ENCODE measurements at regions not wholly inside any gene's neighbourhood (a gene's known extent, or its start where the extent isn't known, plus 50 kb on each side); places are given as distances from the start of the nearest gene placed in this dataset.
"Not testable (repeated sequence)": the region's sequence is repeated elsewhere in the genome, so short reads cannot be mapped to it uniquely, and the experiment has no call there.

DNA sequence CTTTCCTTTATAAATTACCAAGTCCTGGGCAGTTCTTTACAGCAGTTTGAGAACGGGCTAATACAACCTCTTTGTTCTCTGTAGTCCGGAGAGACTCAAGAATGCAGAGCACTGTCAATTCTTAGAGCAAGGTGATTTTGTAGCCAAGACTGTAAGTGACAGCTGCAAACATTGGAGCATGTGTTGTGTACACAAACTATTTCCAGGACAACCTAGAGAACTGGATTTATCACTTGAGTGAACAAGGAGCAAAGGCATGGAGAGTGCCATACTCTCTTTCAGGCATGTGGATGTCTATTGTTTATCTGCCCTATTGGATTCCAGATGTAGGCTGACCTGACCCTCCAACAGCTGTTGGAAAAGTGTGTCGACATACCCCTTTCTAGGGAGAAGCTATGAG lies 153.9 kb downstream of the SPANXN3 start:
- TF ChIP-seq, protein P1, sequence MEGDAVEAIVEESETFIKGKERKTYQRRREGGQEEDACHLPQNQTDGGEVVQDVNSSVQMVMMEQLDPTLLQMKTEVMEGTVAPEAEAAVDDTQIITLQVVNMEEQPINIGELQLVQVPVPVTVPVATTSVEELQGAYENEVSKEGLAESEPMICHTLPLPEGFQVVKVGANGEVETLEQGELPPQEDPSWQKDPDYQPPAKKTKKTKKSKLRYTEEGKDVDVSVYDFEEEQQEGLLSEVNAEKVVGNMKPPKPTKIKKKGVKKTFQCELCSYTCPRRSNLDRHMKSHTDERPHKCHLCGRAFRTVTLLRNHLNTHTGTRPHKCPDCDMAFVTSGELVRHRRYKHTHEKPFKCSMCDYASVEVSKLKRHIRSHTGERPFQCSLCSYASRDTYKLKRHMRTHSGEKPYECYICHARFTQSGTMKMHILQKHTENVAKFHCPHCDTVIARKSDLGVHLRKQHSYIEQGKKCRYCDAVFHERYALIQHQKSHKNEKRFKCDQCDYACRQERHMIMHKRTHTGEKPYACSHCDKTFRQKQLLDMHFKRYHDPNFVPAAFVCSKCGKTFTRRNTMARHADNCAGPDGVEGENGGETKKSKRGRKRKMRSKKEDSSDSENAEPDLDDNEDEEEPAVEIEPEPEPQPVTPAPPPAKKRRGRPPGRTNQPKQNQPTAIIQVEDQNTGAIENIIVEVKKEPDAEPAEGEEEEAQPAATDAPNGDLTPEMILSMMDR (IDR thresholded peaks at IDR 0.05; ENCODE audit: borderline replicate concordance, control extremely low read depth, extremely low read depth, insufficient read depth, missing control alignments) = no peak
- in situ Hi-C loops (cut with MboI; ENCODE audit: low sequenced_read_pairs, unreplicated experiment) = no loop called here
- DNase-seq (ENCODE audit: low spot score) = no peak

DNA sequence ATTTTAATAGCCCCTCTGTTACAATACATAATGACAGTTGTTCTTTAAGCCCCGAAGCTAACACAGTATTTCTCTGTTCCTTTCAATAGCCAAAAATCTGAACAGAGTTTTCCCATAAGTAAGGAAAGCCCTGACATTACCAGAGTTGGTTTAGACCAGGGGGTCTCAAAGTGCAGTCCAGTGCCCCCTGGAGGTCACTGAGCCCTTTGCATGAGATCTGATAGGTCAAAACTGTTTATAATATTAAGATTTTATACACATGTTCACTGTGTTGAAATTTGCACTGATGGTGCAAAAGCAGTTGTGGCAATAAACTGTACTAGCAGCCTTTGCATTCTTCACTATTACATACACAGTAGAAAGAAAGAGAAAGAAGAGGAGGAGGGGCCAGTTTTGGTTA lies 177.1 kb downstream of the SPANXN3 start:
- TF ChIP-seq, protein P1 (IDR thresholded peaks at IDR 0.05; ENCODE audit: borderline replicate concordance, control extremely low read depth, extremely low read depth, insufficient read depth, missing control alignments) = no peak
- in situ Hi-C loops (cut with MboI; ENCODE audit: low sequenced_read_pairs, unreplicated experiment) = no loop called here
- no peak for DNase-seq (ENCODE audit: low spot score)

DNA sequence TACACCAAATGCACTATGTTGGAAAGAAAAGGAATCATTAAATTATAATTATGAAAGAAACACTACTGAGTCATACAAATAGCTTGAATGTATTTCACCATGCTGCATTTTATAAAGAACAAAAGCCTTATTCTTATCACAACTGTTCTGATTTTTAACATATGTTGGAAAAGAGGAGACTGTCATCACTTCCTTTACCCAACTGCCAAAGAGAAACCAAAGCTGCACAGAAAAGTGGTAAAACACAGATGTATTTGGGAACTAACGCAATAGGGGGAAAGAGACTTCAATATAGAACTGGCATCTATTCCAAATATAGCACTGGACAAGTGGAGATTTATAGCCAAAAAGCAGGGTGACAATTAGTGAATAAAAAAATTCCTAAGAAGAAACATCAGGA lies 181.0 kb downstream of the SPANXN3 start:
- TF ChIP-seq, protein P1 (IDR thresholded peaks at IDR 0.05; ENCODE audit: borderline replicate concordance, control extremely low read depth, extremely low read depth, insufficient read depth, missing control alignments) = no peak
- in situ Hi-C loops (cut with MboI; ENCODE audit: low sequenced_read_pairs, unreplicated experiment) = no loop called here
- DNase-seq (ENCODE audit: low spot score) = no peak

DNA sequence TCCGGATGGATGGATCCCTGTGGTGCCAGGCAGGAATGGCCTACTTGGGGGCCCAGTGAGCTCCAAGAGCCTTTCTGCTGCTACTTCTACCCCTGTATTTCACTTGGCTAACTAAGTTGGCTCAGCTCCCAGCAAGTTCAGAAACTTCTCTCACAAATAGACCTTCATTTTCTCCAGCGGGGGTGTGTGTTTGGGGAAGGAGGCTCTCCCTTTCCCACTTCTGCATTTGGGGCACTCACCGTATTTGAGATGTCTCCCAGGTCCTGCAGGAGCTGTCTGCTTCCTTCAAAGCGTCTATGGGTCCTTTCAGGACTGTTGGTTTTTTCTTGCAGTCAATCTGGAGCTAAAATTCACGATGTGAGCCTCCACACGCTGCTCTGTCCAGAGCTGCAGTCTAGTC lies 197.7 kb downstream of the SPANXN3 start:
- DNase-seq (ENCODE audit: low spot score) = no peak
- in situ Hi-C loops (cut with MboI; ENCODE audit: low sequenced_read_pairs, unreplicated experiment) = no loop called here

DNA sequence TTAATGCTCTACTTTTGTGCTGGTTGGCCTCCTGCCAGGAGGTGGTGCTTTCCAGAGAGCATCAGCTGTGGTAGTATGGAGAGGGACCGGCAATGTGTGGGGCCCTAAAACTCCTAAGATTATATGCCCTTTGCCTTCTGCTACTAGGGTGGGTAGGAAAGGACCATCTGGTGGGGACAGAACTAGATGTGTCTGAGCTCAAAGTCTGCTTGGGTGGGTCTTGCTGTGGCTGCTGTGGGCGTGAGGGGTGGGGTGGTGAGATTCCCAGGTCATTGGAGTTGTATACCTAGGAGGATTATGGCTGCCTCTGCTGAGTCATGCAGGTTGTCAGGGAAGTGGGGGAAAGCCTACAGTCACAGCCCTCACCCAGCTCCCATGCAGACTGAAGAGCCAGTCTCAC lies 198.4 kb downstream of the SPANXN3 start:
- in situ Hi-C loops (cut with MboI; ENCODE audit: low sequenced_read_pairs, unreplicated experiment); DNase-seq (ENCODE audit: low spot score): not testable (repeated sequence)

More for the DNA sequence above, 197.7 kb downstream of the SPANXN3 start:
- TF ChIP-seq, protein P1 (IDR thresholded peaks at IDR 0.05; ENCODE audit: borderline replicate concordance, control extremely low read depth, extremely low read depth, insufficient read depth, missing control alignments) = no peak

DNA sequence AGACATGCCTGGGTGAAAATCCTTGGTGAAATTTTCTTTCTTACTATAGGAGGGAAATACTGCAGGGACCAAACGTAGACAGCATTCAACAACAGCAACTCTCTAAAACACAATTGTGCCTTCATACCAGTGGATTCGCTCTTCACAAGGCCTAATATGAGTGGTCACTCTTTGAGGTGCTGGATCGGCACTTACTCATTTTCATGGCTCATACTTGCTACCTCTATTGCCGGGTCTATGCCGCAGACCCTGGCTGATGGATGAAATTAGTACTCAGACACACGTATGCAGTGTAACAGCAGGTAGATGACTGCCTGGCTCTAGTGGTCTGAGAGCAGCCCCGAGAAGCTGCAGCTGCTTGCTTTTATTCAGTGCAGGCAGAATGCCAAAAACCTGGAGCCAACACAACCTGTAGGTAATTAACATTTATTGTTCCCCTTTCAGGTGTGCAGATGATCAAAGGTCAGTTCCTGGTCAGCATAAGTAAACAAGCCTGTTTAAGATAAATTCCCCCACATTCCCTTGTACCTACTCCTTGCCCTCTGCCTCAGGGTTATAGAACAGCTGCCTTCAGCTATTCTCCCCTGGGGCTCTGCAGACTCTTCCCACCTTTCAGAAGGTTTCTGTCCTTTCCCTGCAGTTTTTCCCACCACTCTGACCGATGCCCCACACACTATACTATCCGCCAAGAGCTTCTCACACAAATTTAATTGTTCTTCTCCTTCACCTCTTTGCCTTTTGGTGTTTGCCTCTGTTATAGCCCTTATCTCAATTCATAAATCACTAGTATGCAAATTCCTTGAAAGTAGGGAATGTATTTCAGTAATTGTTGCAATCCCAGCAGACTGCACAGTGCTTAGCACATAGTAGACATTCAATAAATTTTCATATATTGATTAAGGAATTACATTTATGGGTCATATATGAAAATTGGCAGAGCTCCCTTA lies 210.0 kb downstream of the SPANXN3 start:
- TF ChIP-seq, protein P1 (IDR thresholded peaks at IDR 0.05; ENCODE audit: borderline replicate concordance, control extremely low read depth, extremely low read depth, insufficient read depth, missing control alignments) = no peak
- in situ Hi-C loops (cut with MboI; ENCODE audit: low sequenced_read_pairs, unreplicated experiment) = no loop called here
- DNase-seq (ENCODE audit: low spot score) = no peak

DNA sequence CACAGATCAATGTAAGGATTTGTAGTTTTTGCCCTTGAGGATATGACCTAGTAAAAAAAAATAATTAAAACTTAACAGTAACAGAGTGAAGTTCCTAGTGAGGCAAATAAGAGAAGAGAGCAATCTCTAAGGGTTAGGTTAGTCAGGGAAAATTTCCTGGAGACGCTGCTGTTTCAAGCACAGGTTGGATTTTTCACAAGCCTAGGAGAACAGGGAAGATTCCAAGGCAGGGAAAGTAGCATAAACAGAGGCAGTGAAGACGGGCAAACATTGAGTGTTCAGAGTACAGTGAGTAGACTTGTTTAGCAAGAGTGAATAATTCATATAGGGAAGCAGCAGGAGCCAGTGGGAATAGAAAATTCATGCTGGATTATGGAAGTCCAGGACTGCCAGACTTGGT lies 212.8 kb downstream of the SPANXN3 start:
- in situ Hi-C loops (cut with MboI; ENCODE audit: low sequenced_read_pairs, unreplicated experiment) = no loop called here
- TF ChIP-seq, protein P1 (IDR thresholded peaks at IDR 0.05; ENCODE audit: borderline replicate concordance, control extremely low read depth, extremely low read depth, insufficient read depth, missing control alignments) = no peak

More for the DNA sequence above, 212.8 kb downstream of the SPANXN3 start:
- DNase-seq (ENCODE audit: low spot score) = no peak
